Keratinocyte (primary cell): ENCODE measurements at regions not wholly inside any gene's neighbourhood (a gene's known extent, or its start where the extent isn't known, plus 50 kb on each side); places are given as distances from the start of the nearest gene placed in this dataset.

Source experiments
- DNase-seq: peaks from one replicate; pipeline ENCODE4 v3.0.0-alpha.2; 2011; ENCODE audit warnings: low read depth, missing footprints, low spot score
- FAIRE-seq: peaks from 2 replicates; lab custom pipeline; 2011; peaks lifted over from hg19 to GRCh38; lab: Jason Lieb, UNC
- H2AFZ ChIP-seq: 2 replicates; pipeline ENCODE4 v1.6.0; 2012; ENCODE audit warnings: low read length, control low read depth, inconsistent platforms; ENCODE audit not compliant: control insufficient read depth
- H3K27ac ChIP-seq: 2 replicates; pipeline ENCODE4 v1.5.1; 2011; ENCODE audit warnings: low read length; ENCODE audit not compliant: control insufficient read depth, insufficient read depth
- H3K27me3 ChIP-seq: 3 replicates; pipeline ENCODE4 v1.6.0; 2011; ENCODE audit warnings: low read length; ENCODE audit not compliant: control insufficient read depth, insufficient read depth; ENCODE audit errors: extremely low read depth
- H3K36me3 ChIP-seq, 2 experiments: 2 replicates in 1 of 2; 3 replicates in 1 of 2; pipeline ENCODE4 v1.5.1; 2011; ENCODE audit warnings: low read length in 2 of 2, mild to moderate bottlenecking in 1 of 2; ENCODE audit not compliant: control insufficient read depth in 2 of 2, insufficient read depth in 2 of 2; ENCODE audit errors: extremely low read depth in 1 of 2
- H3K4me1 ChIP-seq: 3 replicates; pipeline ENCODE4 v1.5.1; 2011; ENCODE audit warnings: low read length; ENCODE audit not compliant: control insufficient read depth, insufficient read depth; ENCODE audit errors: extremely low read depth
- H3K4me2 ChIP-seq: 3 replicates; pipeline ENCODE4 v1.6.0; 2011; ENCODE audit warnings: low read depth, low read length; ENCODE audit not compliant: control insufficient read depth, insufficient read depth; ENCODE audit errors: extremely low read depth
- H3K4me3 ChIP-seq, 3 experiments: fragments of 200-600 bp in 1 of 3; sonication (generic) in 1 of 3; 2 replicates in 2 of 3; 3 replicates in 1 of 3; pipeline ENCODE4 v1.5.1; 2011 to 2016; ENCODE audit warnings: low read length in 3 of 3, mild to moderate bottlenecking in 3 of 3, control low read depth in 2 of 3, inconsistent platforms in 1 of 3, low read depth in 1 of 3, mixed read lengths in 1 of 3, mixed run types in 1 of 3, moderate library complexity in 1 of 3; ENCODE audit not compliant: control insufficient read depth in 2 of 3, insufficient read depth in 2 of 3; ENCODE audit errors: extremely low read depth in 1 of 3
- H3K79me2 ChIP-seq: 2 replicates; pipeline ENCODE4 v1.6.0; 2012; ENCODE audit warnings: low read length; ENCODE audit not compliant: control insufficient read depth, insufficient read depth
- H3K9ac ChIP-seq: 3 replicates; pipeline ENCODE4 v1.6.0; 2011; ENCODE audit warnings: low read length; ENCODE audit not compliant: control insufficient read depth, insufficient read depth; ENCODE audit errors: extremely low read depth
- H3K9me1 ChIP-seq: 3 replicates; pipeline ENCODE4 v1.6.0; 2011; ENCODE audit warnings: low read length; ENCODE audit not compliant: control insufficient read depth, insufficient read depth; ENCODE audit errors: extremely low read depth
- H3K9me3 ChIP-seq: 2 replicates; pipeline ENCODE4 v1.5.1; 2012; ENCODE audit warnings: low read depth, low read length; ENCODE audit not compliant: control insufficient read depth
- H4K20me1 ChIP-seq: 3 replicates; pipeline ENCODE4 v1.6.0; 2011; ENCODE audit warnings: low read length; ENCODE audit not compliant: control insufficient read depth, insufficient read depth; ENCODE audit errors: extremely low read depth
- EZH2 ChIP-seq: IDR thresholded peaks from one replicate; pipeline ENCODE4 v1.6.1; 2012; ENCODE audit warnings: inconsistent platforms, mild to moderate bottlenecking, low read length, moderate library complexity
- dilution Hi-C: fragments of 300-500 bp; cut with MboI; formaldehyde crosslinking; loops from one replicate; pipeline ENCODE4 v1.7.0; 2020; ENCODE audit warnings: low sequenced_read_pairs; ENCODE audit not compliant: extremely low pct_ligation_motif_present
- TF ChIP-seq, protein P1 (sequence below), 3 experiments: IDR thresholded peaks in 1 of 3; conservative IDR thresholded peaks in 1 of 3; optimal IDR thresholded peaks in 1 of 3; 2 replicates in 2 of 3; 3 replicates in 1 of 3; pipeline versions ENCODE3 to v1.5.1; 2011; ENCODE audit warnings: low read length in 3 of 3, mild to moderate bottlenecking in 3 of 3, moderate library complexity in 2 of 3, control low read depth in 1 of 3, inconsistent platforms in 1 of 3; ENCODE audit not compliant: insufficient read depth in 2 of 3; ENCODE audit errors: extremely low read depth in 1 of 3

DNA sequence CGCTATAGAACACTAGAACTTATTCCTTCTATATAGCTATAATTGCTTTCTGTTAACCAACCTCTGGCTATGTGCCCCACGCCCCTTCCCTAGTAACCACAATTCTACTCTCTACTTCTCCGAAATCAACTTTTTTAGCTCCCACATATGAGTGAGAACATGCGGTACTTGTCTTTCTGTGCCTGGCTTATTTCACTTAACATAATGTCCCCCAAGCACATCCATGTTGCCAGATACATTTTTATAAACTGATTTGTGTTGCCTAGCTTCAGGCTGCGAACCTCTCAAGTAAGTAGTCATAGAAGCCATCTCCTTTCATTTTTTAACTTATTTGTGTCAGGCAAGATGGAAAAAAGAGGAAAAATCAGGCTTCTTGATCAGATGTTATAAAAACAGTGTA is 249.5 kb downstream of the TMEM167A start:
- Histone ChIP-seq H3K4me1 (no peaks in the 10 kb centered on the region), H3K79me2 (no peaks in the 10 kb centered on the region), H3K4me2 (no peak overlapping the region), H2AFZ (no peak overlapping the region), H4K20me1 (no peaks in the 10 kb centered on the region), H3K9ac (no peak overlapping the region), H3K9me3 (no peaks in the 10 kb centered on the region), H3K36me3 (no peaks in the 10 kb centered on the region), H3K27ac (no peak overlapping the region), H3K27me3 (no peaks in the 10 kb centered on the region), H3K4me3 (no peak overlapping the region), H3K9me1 (no peaks in the 10 kb centered on the region)
- DNase-seq (no peak), FAIRE-seq (no peak)
- dilution Hi-C loops, result no loop called here
- TF ChIP-seq, protein P1, sequence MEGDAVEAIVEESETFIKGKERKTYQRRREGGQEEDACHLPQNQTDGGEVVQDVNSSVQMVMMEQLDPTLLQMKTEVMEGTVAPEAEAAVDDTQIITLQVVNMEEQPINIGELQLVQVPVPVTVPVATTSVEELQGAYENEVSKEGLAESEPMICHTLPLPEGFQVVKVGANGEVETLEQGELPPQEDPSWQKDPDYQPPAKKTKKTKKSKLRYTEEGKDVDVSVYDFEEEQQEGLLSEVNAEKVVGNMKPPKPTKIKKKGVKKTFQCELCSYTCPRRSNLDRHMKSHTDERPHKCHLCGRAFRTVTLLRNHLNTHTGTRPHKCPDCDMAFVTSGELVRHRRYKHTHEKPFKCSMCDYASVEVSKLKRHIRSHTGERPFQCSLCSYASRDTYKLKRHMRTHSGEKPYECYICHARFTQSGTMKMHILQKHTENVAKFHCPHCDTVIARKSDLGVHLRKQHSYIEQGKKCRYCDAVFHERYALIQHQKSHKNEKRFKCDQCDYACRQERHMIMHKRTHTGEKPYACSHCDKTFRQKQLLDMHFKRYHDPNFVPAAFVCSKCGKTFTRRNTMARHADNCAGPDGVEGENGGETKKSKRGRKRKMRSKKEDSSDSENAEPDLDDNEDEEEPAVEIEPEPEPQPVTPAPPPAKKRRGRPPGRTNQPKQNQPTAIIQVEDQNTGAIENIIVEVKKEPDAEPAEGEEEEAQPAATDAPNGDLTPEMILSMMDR (optimal IDR thresholded peaks at IDR 0.05 in 1 of 3, IDR thresholded peaks at IDR 0.05 in 1 of 3, conservative IDR thresholded peaks at IDR 0.05 in 1 of 3; ENCODE audit: extremely low read depth in 1 of 3, insufficient read depth in 2 of 3, low read length in 3 of 3), result no peak
- no peak for TF ChIP-seq EZH2

DNA sequence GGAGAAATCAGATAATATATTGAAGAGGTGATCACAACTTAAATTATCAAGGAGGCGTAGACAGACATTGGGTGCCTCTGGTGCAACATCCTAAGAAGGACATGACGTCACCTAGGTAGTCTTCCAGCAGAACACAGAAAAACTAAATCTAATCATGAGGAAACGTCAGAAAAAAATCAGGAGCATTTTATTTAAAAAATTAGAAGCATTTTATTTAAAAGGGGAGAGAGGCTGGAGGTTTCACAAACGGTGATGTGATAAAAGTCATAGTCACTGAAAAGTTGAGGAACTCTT is 254.6 kb downstream of the TMEM167A start:
- no peak for FAIRE-seq
- dilution Hi-C loops, result no loop called here
- H3K4me1 ChIP-seq, result no peaks in the 10 kb centered on the region

More for the DNA sequence above, 254.6 kb downstream of the TMEM167A start:
- TF ChIP-seq EZH2, result no peak
- TF ChIP-seq, protein P1 (optimal IDR thresholded peaks at IDR 0.05 in 1 of 3, IDR thresholded peaks at IDR 0.05 in 1 of 3, conservative IDR thresholded peaks at IDR 0.05 in 1 of 3; ENCODE audit: extremely low read depth in 1 of 3, insufficient read depth in 2 of 3, low read length in 3 of 3), result no peak
- H3K79me2 ChIP-seq, result no peaks in the 10 kb centered on the region
- H3K27me3 ChIP-seq, result no peaks in the 10 kb centered on the region
- no peak overlapping the region for H3K4me3 ChIP-seq
- no peaks in the 10 kb centered on the region for H3K36me3 ChIP-seq
- no peak overlapping the region for H2AFZ ChIP-seq
- DNase-seq, result no peak
- H3K9ac ChIP-seq, result no peak overlapping the region
- H3K27ac ChIP-seq, result no peak overlapping the region
- no peaks in the 10 kb centered on the region for H4K20me1 ChIP-seq
- no peaks in the 10 kb centered on the region for H3K9me1 ChIP-seq
- H3K9me3 ChIP-seq, result no peaks in the 10 kb centered on the region
- H3K4me2 ChIP-seq, result no peak overlapping the region
